Middle frontal gyrus (tissue), 1 donor: ENCODE measurements at regions not wholly inside any gene's neighbourhood (a gene's known extent, or its start where the extent isn't known, plus 50 kb on each side); places are given as distances from the start of the nearest gene placed in this dataset.

ENCODE experiments used
- DNase-seq: peaks from one replicate; pipeline ENCODE4 v3.0.0-alpha.2; 2015; ENCODE audit warnings: low spot score; ENCODE audit errors: extremely low spot score

GRCh38 chr6:84278321-84278998, 51.0 kb upstream of the CEP162 start:
- no peak for DNase-seq
